ENCODE measurements at regions not wholly inside any gene's neighbourhood (a gene's known extent, or its start where the extent isn't known, plus 50 kb on each side); places are given as distances from the start of the nearest gene placed in this dataset.

GRCh38 chr6:22412994-22413393 lies 116.2 kb upstream of the PRL start:
- no peak overlapping the region for H3K4me3 ChIP-seq (ENCODE audit: low read depth in 1 of 2, low read length in 1 of 2)
- no peaks in the 10 kb centered on the region for H3K9me3 ChIP-seq

GRCh38 chr6:22413681-22414311 lies 117.0 kb upstream of the PRL start:
- TF ChIP-seq CTCF (IDR thresholded peaks at IDR 0.05) = no peak
- H3K27me3 ChIP-seq = no peaks in the 10 kb centered on the region
- H3K27ac ChIP-seq = no peak overlapping the region
- H3K36me3 ChIP-seq = no peaks in the 10 kb centered on the region
- H3K9me3 ChIP-seq = no peaks in the 10 kb centered on the region
- no peaks in the 10 kb centered on the region for H3K4me1 ChIP-seq (ENCODE audit: control insufficient read depth in 1 of 2, insufficient read depth in 1 of 2, low read depth in 1 of 2, low read length in 1 of 2)
- no peak overlapping the region for H3K4me3 ChIP-seq (ENCODE audit: low read depth in 1 of 2, low read length in 1 of 2)

More at GRCh38 chr6:22412994-22413393, 116.2 kb upstream of the PRL start:
- Histone ChIP-seq H3K27me3 (no peaks in the 10 kb centered on the region), H3K36me3 (no peaks in the 10 kb centered on the region), H3K4me1 (ENCODE audit: control insufficient read depth in 1 of 2, insufficient read depth in 1 of 2, low read depth in 1 of 2, low read length in 1 of 2) (no peaks in the 10 kb centered on the region), H3K27ac (no peak overlapping the region)
- no peak for TF ChIP-seq CTCF (IDR thresholded peaks at IDR 0.05)

- Histone ChIP-seq H3K27me3 (no peaks in the 10 kb centered on the region), H3K9me3 (no peaks in the 10 kb centered on the region)
Measured at GRCh38 chr6:22418714-22419113, 121.9 kb upstream of the PRL start.

GRCh38 chr6:22421198-22421597 lies 124.4 kb upstream of the PRL start:
- Histone ChIP-seq H3K27ac (no peak overlapping the region), H3K9me3 (no peaks in the 10 kb centered on the region), H3K27me3 (no peaks in the 10 kb centered on the region), H3K4me3 (ENCODE audit: low read depth in 1 of 2, low read length in 1 of 2) (no peak overlapping the region), H3K4me1 (ENCODE audit: control insufficient read depth in 1 of 2, insufficient read depth in 1 of 2, low read depth in 1 of 2, low read length in 1 of 2) (no peaks in the 10 kb centered on the region), H3K36me3 (no peaks in the 10 kb centered on the region)
- no peak for TF ChIP-seq CTCF (IDR thresholded peaks at IDR 0.05)

More at GRCh38 chr6:22418714-22419113, 121.9 kb upstream of the PRL start:
- H3K4me3 ChIP-seq (ENCODE audit: low read depth in 1 of 2, low read length in 1 of 2) = no peak overlapping the region
- no peak overlapping the region for H3K27ac ChIP-seq
- no peaks in the 10 kb centered on the region for H3K36me3 ChIP-seq
- H3K4me1 ChIP-seq (ENCODE audit: control insufficient read depth in 1 of 2, insufficient read depth in 1 of 2, low read depth in 1 of 2, low read length in 1 of 2) = no peaks in the 10 kb centered on the region
- no peak for TF ChIP-seq CTCF (IDR thresholded peaks at IDR 0.05)

- no peak overlapping the region for H3K27ac ChIP-seq
Measured at GRCh38 chr6:22424196-22424595, 127.4 kb upstream of the PRL start.

More at GRCh38 chr6:22424196-22424595, 127.4 kb upstream of the PRL start:
- Histone ChIP-seq H3K4me3 (ENCODE audit: low read depth in 1 of 2, low read length in 1 of 2) (no peak overlapping the region), H3K36me3 (no peaks in the 10 kb centered on the region), H3K4me1 (ENCODE audit: control insufficient read depth in 1 of 2, insufficient read depth in 1 of 2, low read depth in 1 of 2, low read length in 1 of 2) (no peaks in the 10 kb centered on the region), H3K27me3 (no peaks in the 10 kb centered on the region), H3K9me3 (no peaks in the 10 kb centered on the region)
- TF ChIP-seq CTCF (IDR thresholded peaks at IDR 0.05) = no peak
